HepG2 (cell line): ENCODE measurements at regions not wholly inside any gene's neighbourhood (a gene's known extent, or its start where the extent isn't known, plus 50 kb on each side); places are given as distances from the start of the nearest gene placed in this dataset.

ENCODE experiments used
- HDAC6 ChIP-seq: fragments of 200-600 bp; sonication (generic); IDR thresholded peaks from 2 replicates; pipeline ENCODE4 v1.7.0; 2017; ENCODE audit warnings: mild to moderate bottlenecking, antibody characterized with exemption, low read length, low read depth
- ZNF780A ChIP-seq: sonication (generic); formaldehyde crosslinking; IDR thresholded peaks from 2 replicates; pipeline ENCODE4 v1.8.0; 2022; ENCODE audit warnings: mild to moderate bottlenecking, missing genetic modification reagents, moderate library complexity
- TF ChIP-seq, protein P1 (sequence below): sonication (generic); formaldehyde crosslinking; IDR thresholded peaks from 2 replicates; pipeline ENCODE4 v1.5.0; 2020; ENCODE audit warnings: mild to moderate bottlenecking, missing genetic modification reagents, moderate library complexity

DNA sequence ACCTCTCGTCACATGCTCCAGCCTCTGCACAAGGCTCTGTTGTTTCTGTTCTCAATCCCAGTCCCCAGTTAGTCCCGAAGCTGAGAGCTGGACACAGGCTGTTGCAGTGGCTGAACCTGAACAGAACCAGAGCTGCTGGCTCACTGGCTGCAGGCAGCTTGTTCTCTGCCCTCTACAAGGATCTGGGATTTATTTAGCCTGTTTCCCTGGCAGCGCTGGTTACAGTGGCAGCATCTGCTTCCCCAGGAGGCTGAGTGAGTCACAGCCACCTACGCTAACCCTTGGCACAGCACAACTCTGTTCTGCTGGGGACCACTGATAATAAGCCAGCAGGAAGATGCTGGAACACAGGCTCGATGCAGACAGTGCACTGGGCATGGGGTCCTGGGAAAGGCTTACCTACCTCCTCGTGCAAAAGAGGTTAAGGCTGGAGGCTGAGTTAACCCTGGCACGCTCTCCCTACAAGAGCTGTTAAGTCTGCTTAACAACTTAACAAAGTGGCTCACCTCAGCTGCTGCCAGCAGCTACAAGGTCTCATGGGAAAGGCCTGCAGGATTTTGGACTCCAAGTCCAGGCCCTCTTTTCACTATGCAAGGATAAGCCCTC lies 299.6 kb downstream of the PCNX1 start:
- TF ChIP-seq, protein P1, sequence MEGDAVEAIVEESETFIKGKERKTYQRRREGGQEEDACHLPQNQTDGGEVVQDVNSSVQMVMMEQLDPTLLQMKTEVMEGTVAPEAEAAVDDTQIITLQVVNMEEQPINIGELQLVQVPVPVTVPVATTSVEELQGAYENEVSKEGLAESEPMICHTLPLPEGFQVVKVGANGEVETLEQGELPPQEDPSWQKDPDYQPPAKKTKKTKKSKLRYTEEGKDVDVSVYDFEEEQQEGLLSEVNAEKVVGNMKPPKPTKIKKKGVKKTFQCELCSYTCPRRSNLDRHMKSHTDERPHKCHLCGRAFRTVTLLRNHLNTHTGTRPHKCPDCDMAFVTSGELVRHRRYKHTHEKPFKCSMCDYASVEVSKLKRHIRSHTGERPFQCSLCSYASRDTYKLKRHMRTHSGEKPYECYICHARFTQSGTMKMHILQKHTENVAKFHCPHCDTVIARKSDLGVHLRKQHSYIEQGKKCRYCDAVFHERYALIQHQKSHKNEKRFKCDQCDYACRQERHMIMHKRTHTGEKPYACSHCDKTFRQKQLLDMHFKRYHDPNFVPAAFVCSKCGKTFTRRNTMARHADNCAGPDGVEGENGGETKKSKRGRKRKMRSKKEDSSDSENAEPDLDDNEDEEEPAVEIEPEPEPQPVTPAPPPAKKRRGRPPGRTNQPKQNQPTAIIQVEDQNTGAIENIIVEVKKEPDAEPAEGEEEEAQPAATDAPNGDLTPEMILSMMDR (CRISPR knock-in tag) = no peak
- TF ChIP-seq HDAC6 (no peak), ZNF780A (CRISPR knock-in tag) (no peak)
